H1 (cell line): ENCODE measurements at regions not wholly inside any gene's neighbourhood (a gene's known extent, or its start where the extent isn't known, plus 50 kb on each side); places are given as distances from the start of the nearest gene placed in this dataset.

Experiments
- CTCF ChIA-PET: fragments of 300-600 bp; sonication (Branson Sonifier 250); formaldehyde crosslinking; loops from one replicate; lab custom pipeline; 2021; ENCODE audit not compliant: partially characterized antibody; lab: Charles Lee
- POLR2A ChIA-PET: fragments of 300-600 bp; sonication (Branson Sonifier 250); formaldehyde crosslinking; loops from one replicate; lab custom pipeline; 2021; ENCODE audit warnings: inconsistent platforms; ENCODE audit not compliant: partially characterized antibody; lab: Charles Lee
- DNase-seq, 2 experiments: peaks; one replicate each; pipeline versions ENCODE4 v3.0.0 to v3.0.0-alpha.2; 2010 to 2022; ENCODE audit warnings: low spot score in 2 of 2, low read depth in 1 of 2, mixed read lengths in 1 of 2
- FAIRE-seq: peaks from 2 replicates; lab custom pipeline; 2011; peaks lifted over from hg19 to GRCh38; lab: Jason Lieb, UNC
- H2AFZ ChIP-seq: 2 replicates; pipeline ENCODE4 v1.8.1; 2012; ENCODE audit warnings: low read length, inconsistent platforms
- H2AK5ac ChIP-seq: 2 replicates; pipeline ENCODE4 v1.6.1; 2013; ENCODE audit warnings: low read depth, low read length
- H2BK120ac ChIP-seq: replicated peaks from 2 replicates; pipeline ENCODE3; 2013; ENCODE audit warnings: low read depth, low read length, inconsistent platforms
- H2BK12ac ChIP-seq: 2 replicates; pipeline ENCODE4 v1.6.1; 2013; ENCODE audit warnings: low read depth, low read length
- H2BK15ac ChIP-seq: 2 replicates; pipeline ENCODE4 v1.6.1; 2013; ENCODE audit warnings: low read length
- H2BK20ac ChIP-seq: 2 replicates; pipeline ENCODE4 v1.6.1; 2013; ENCODE audit warnings: low read length
- H2BK5ac ChIP-seq: 2 replicates; pipeline ENCODE4 v1.6.1; 2013; ENCODE audit warnings: low read depth, low read length
- H3K14ac ChIP-seq: 2 replicates; pipeline ENCODE4 v1.6.1; 2013; ENCODE audit warnings: inconsistent platforms; ENCODE audit not compliant: insufficient read length
- H3K18ac ChIP-seq: 2 replicates; pipeline ENCODE4 v1.6.1; 2013; ENCODE audit warnings: low read length; ENCODE audit errors: extremely low read depth
- H3K23ac ChIP-seq: 2 replicates; pipeline ENCODE4 v1.6.1; 2013; ENCODE audit warnings: inconsistent platforms; ENCODE audit not compliant: insufficient read length
- H3K23me2 ChIP-seq: 2 replicates; pipeline ENCODE4 v1.6.1; 2013; ENCODE audit warnings: low read depth, low read length
- H3K27ac ChIP-seq: 2 replicates; pipeline ENCODE4 v1.6.1; 2011; ENCODE audit warnings: low read depth, low read length, inconsistent platforms
- H3K27me3 ChIP-seq, 4 experiments: replicated peaks in 1 of 4; 1 replicate in 1 of 4; 2 replicates in 3 of 4; pipeline versions ENCODE4 v1.6.1 to v1.8.1; 2011 to 2013; ENCODE audit warnings: low read length in 3 of 4, mild to moderate bottlenecking in 3 of 4, inconsistent platforms in 2 of 4, mixed read lengths in 2 of 4, moderate library complexity in 1 of 4; ENCODE audit not compliant: control insufficient read depth in 3 of 4, insufficient read depth in 3 of 4; ENCODE audit errors: extremely low read depth in 1 of 4
- H3K36me3 ChIP-seq, 4 experiments: 2 replicates each; pipeline versions ENCODE4 v1.6.1 to v1.8.1; 2011 to 2013; ENCODE audit warnings: mild to moderate bottlenecking in 4 of 4, low read length in 3 of 4, moderate library complexity in 2 of 4, control low read depth in 1 of 4, inconsistent platforms in 1 of 4; ENCODE audit not compliant: insufficient read depth in 4 of 4, control insufficient read depth in 2 of 4
- H3K4ac ChIP-seq: replicated peaks from 2 replicates; pipeline ENCODE3; 2013; ENCODE audit warnings: low read length, low read depth, mixed read lengths, inconsistent platforms; ENCODE audit not compliant: insufficient read length
- H3K4me1 ChIP-seq, 4 experiments: replicated peaks in 1 of 4; 1 replicate in 1 of 4; 2 replicates in 3 of 4; pipeline versions ENCODE4 v1.6.1 to v1.8.1; 2011 to 2013; ENCODE audit warnings: low read length in 3 of 4, inconsistent platforms in 2 of 4, mixed read lengths in 1 of 4; ENCODE audit not compliant: insufficient read depth in 4 of 4, control insufficient read depth in 3 of 4
- H3K4me2 ChIP-seq, 2 experiments: 2 replicates each; pipeline versions ENCODE4 v1.6.1 to v1.8.1; 2011 to 2013; ENCODE audit warnings: low read depth in 2 of 2, low read length in 2 of 2, control low read depth in 1 of 2, inconsistent platforms in 1 of 2, mild to moderate bottlenecking in 1 of 2; ENCODE audit not compliant: insufficient read depth in 1 of 2
- H3K4me3 ChIP-seq, 4 experiments: fragments of 200-600, 300-600 bp in 1 of 4; sonication (generic), shearing (Covaris generic), sonication (Bioruptor Twin) in 1 of 4; 2 replicates each; pipeline versions ENCODE4 v1.5.1 to v1.8.1; 2011 to 2016; ENCODE audit warnings: low read length in 4 of 4, low read depth in 3 of 4, control low read depth in 2 of 4, inconsistent platforms in 2 of 4, mild to moderate bottlenecking in 2 of 4, mixed read lengths in 1 of 4, moderate library complexity in 1 of 4; ENCODE audit not compliant: insufficient read depth in 2 of 4; ENCODE audit errors: extremely low read depth in 1 of 4
- H3K56ac ChIP-seq: replicated peaks from 2 replicates; pipeline ENCODE3; 2013; ENCODE audit warnings: low read depth, mild to moderate bottlenecking, mixed read lengths, low read length, inconsistent platforms; ENCODE audit not compliant: insufficient read length
- H3K79me1 ChIP-seq: 2 replicates; pipeline ENCODE4 v1.6.1; 2013; ENCODE audit warnings: low read depth, low read length, control low read depth
- H3K79me2 ChIP-seq, 2 experiments: 2 replicates each; pipeline versions ENCODE4 v1.6.1 to v1.8.1; 2012 to 2013; ENCODE audit warnings: low read length in 2 of 2, mild to moderate bottlenecking in 2 of 2, inconsistent platforms in 1 of 2; ENCODE audit not compliant: insufficient read depth in 2 of 2, control insufficient read depth in 1 of 2
- H3K9ac ChIP-seq, 4 experiments: replicated peaks in 1 of 4; 1 replicate in 1 of 4; 2 replicates in 3 of 4; pipeline versions ENCODE4 v1.6.1 to v1.8.1; 2011 to 2013; ENCODE audit warnings: low read depth in 3 of 4, low read length in 3 of 4, control low read depth in 2 of 4, mild to moderate bottlenecking in 2 of 4, moderate library complexity in 2 of 4, inconsistent platforms in 1 of 4; ENCODE audit errors: extremely low read depth in 1 of 4
- H3K9me3 ChIP-seq, 2 experiments: 2 replicates each; pipeline versions ENCODE4 v1.6.1 to v1.8.1; 2012 to 2013; ENCODE audit warnings: mild to moderate bottlenecking in 2 of 2, moderate library complexity in 2 of 2, control low read depth in 1 of 2, inconsistent platforms in 1 of 2, low read depth in 1 of 2, low read length in 1 of 2, mixed read lengths in 1 of 2; ENCODE audit not compliant: insufficient read depth in 2 of 2
- H4K20me1 ChIP-seq, 2 experiments: replicated peaks in 1 of 2; 2 replicates each; pipeline versions ENCODE3 to v1.8.1; 2011 to 2013; ENCODE audit warnings: inconsistent platforms in 2 of 2, low read length in 2 of 2, mild to moderate bottlenecking in 1 of 2; ENCODE audit not compliant: insufficient read depth in 2 of 2, control insufficient read depth in 1 of 2
- H4K5ac ChIP-seq: 2 replicates; pipeline ENCODE4 v1.6.1; 2013; ENCODE audit warnings: low read length, low read depth, mixed read lengths, inconsistent platforms; ENCODE audit not compliant: insufficient read length
- H4K8ac ChIP-seq: 2 replicates; pipeline ENCODE4 v1.8.0; 2013; ENCODE audit warnings: mild to moderate bottlenecking, moderate library complexity, low read length, inconsistent platforms; ENCODE audit not compliant: insufficient read depth; ENCODE audit errors: extremely low read depth
- H4K91ac ChIP-seq: replicated peaks from 2 replicates; pipeline ENCODE3; 2013; ENCODE audit warnings: low read length, mixed read lengths, inconsistent platforms; ENCODE audit not compliant: insufficient read length
- BACH1 ChIP-seq: IDR thresholded peaks from 2 replicates; pipeline ENCODE4 v1.6.1; 2012; ENCODE audit warnings: low read length, improper control_type of control experiment
- CHD2 ChIP-seq: IDR thresholded peaks from 2 replicates; pipeline ENCODE4 v1.6.1; 2012; ENCODE audit warnings: low read length, improper control_type of control experiment
- E2F6 ChIP-seq: IDR thresholded peaks from 2 replicates; pipeline ENCODE4 v1.6.1; 2012; ENCODE audit warnings: inconsistent platforms
- JUN ChIP-seq: IDR thresholded peaks from 2 replicates; pipeline ENCODE4 v1.6.1; 2011; ENCODE audit warnings: low read depth, mild to moderate bottlenecking, improper control_type of control experiment, low read length
- KDM1A ChIP-seq: fragments of 200-600, 300-600 bp; sonication (generic); IDR thresholded peaks from 2 replicates; pipeline ENCODE4 v1.7.1; 2016; ENCODE audit warnings: mild to moderate bottlenecking, low read length, borderline replicate concordance
- POLR2A ChIP-seq, 2 experiments: IDR thresholded peaks; 1 replicate in 1 of 2; 2 replicates in 1 of 2; pipeline ENCODE4 v1.6.1; 2011; ENCODE audit warnings: low read depth in 2 of 2, low read length in 2 of 2, mild to moderate bottlenecking in 2 of 2; ENCODE audit errors: control extremely low read depth in 1 of 2
- POU5F1 ChIP-seq: IDR thresholded peaks from 2 replicates; pipeline ENCODE4 v1.6.1; 2011; ENCODE audit warnings: low read depth, mild to moderate bottlenecking, low read length, moderate library complexity
- RBBP5 ChIP-seq: IDR thresholded peaks from 2 replicates; pipeline ENCODE4 v1.7.1; 2012; ENCODE audit warnings: low read depth, mild to moderate bottlenecking, inconsistent platforms, low read length, moderate library complexity, borderline replicate concordance
- RFX5 ChIP-seq: IDR thresholded peaks from 2 replicates; pipeline ENCODE4 v1.6.1; 2011; ENCODE audit warnings: low read depth, low read length, improper control_type of control experiment, borderline replicate concordance
- RNF2 ChIP-seq: fragments of 200-900, 300-1000 bp; sonication (generic); IDR thresholded peaks from 2 replicates; pipeline ENCODE4 v1.7.1; 2016; ENCODE audit warnings: borderline replicate concordance, low read depth, mild to moderate bottlenecking, antibody characterized with exemption, low read length; ENCODE audit not compliant: poor library complexity, severe bottlenecking; ENCODE audit errors: missing control alignments
- SIX5 ChIP-seq: IDR thresholded peaks from 2 replicates; pipeline ENCODE4 v1.6.1; 2011; ENCODE audit warnings: mild to moderate bottlenecking, low read depth, low read length
- SP2 ChIP-seq: IDR thresholded peaks from 2 replicates; pipeline ENCODE4 v1.6.1; 2012; ENCODE audit warnings: mild to moderate bottlenecking, low read length, inconsistent platforms
- SP4 ChIP-seq: IDR thresholded peaks from 2 replicates; pipeline ENCODE4 v1.6.1; 2012; ENCODE audit warnings: low read length, inconsistent platforms
- TCF12 ChIP-seq: IDR thresholded peaks from 2 replicates; pipeline ENCODE4 v1.6.1; 2011; ENCODE audit warnings: low read depth, mild to moderate bottlenecking, low read length

- Histone ChIP-seq H3K56ac (peak overlapping the region; percentile 67), H3K79me1 (no peaks in the 10 kb centered on the region), H3K4me1 (no peaks in the 10 kb centered on the region), H3K23me2 (no peaks in the 10 kb centered on the region), H3K14ac (no peak overlapping the region), H4K5ac (no peak overlapping the region), H3K9me3 (no peaks in the 10 kb centered on the region), H2BK120ac (no peak overlapping the region), H4K91ac (no peak overlapping the region), H3K27ac (no peak overlapping the region), H3K23ac (no peak overlapping the region), H2BK5ac (no peak overlapping the region), H4K8ac (no peak overlapping the region), H2AK5ac (no peak overlapping the region), H2BK12ac (no peak overlapping the region), H4K20me1 (peaks cover 0 to 1% of the 10 kb centered on the region in 2 experiments), H2BK20ac (no peak overlapping the region), H2AFZ (no peak overlapping the region), H3K79me2 (no peaks in the 10 kb centered on the region), H3K4me3 (no peak overlapping the region), H2BK15ac (no peak overlapping the region), H3K36me3 (no peaks in the 10 kb centered on the region), H3K27me3 (no peaks in the 10 kb centered on the region), H3K4me2 (no peak overlapping the region), H3K4ac (no peak overlapping the region), H3K18ac (no peak overlapping the region), H3K9ac (no peak overlapping the region)
- CTCF ChIA-PET, result no interaction called here
- POLR2A ChIA-PET, result no interaction called here
- no peak for DNase-seq
- no peak for FAIRE-seq
- TF ChIP-seq KDM1A, result no peak
- TF ChIP-seq RNF2, result no peak
- no peak for TF ChIP-seq RBBP5
- TF ChIP-seq SIX5, result no peak
- TF ChIP-seq SP2, result no peak
- no peak for TF ChIP-seq SP4
- no peak for TF ChIP-seq E2F6
- no peak for TF ChIP-seq POU5F1
- TF ChIP-seq TCF12, result no peak
- TF ChIP-seq POLR2A (IDR thresholded peaks at IDR 0.05; ENCODE audit: control extremely low read depth in 1 of 2, low read depth in 2 of 2, low read length in 2 of 2), result no peak
- no peak for TF ChIP-seq BACH1
- no peak for TF ChIP-seq JUN
- no peak for TF ChIP-seq RFX5
- no peak for TF ChIP-seq CHD2
Measured at GRCh38 chr7:80357530-80357929, 154.3 kb downstream of the GNAT3 start.
